ENCODE measurements at regions not wholly inside any gene's neighbourhood (a gene's known extent, or its start where the extent isn't known, plus 50 kb on each side); places are given as distances from the start of the nearest gene placed in this dataset.

DNA sequence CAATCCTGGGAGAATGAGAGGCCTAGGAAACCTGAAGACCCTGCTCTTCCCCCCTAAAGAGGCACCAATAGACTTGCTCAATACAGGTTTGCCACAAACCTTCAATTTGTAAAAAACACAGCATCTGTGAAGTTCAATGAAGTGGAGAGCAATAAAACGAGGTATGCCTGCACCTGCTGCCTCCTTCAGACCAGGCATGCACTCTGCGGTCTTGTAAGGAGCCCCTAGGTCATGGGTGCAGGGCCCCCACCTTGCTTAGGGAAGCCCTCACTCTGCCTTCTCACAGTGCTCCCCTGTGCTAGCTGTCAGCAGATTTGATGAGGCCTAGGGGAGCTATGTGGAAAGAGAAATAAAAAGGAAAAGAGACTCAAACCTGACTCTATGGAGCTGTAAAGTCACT lies 72.1 kb upstream of the GALNT10 start:
- TF ChIP-seq ZNF384 (IDR thresholded peaks at IDR 0.05; ENCODE audit: borderline replicate concordance, low read depth, low read length) (no peak), EP300 (IDR thresholded peaks at IDR 0.05; ENCODE audit: borderline replicate concordance in 1 of 2, control insufficient read depth in 1 of 2, low read depth in 2 of 2, low read length in 2 of 2) (no peak), SIN3A (IDR thresholded peaks at IDR 0.05; ENCODE audit: low read depth, low read length) (no peak)

Data from GM12878 (cell line).